ENCODE measurements at regions not wholly inside any gene's neighbourhood (a gene's known extent, or its start where the extent isn't known, plus 50 kb on each side); places are given as distances from the start of the nearest gene placed in this dataset.

DNA sequence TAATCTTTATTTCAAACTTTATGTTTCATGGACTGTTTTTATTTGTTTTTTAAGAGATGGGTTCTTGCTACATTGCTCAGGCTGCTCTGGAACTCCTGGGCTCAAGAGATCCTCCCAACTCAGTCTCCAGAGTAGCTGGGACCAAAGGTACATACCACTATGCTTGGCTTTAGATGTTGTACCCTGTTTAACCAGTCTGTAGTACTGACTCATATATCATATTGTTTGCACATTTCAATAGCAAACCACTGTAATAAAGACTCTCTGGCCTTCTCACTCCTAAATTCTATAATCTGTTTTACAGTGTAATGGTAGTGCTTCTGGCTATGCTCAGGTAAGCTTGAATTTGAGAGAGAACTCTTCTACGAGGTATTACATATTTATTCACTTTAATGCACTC, 413.6 kb upstream of the PCDH15 start:
- Histone ChIP-seq H3K4me2 (ENCODE audit: insufficient read depth in 1 of 2, low read depth in 2 of 2, low read length in 2 of 2) (no peak overlapping the region), H2AFZ (ENCODE audit: low read length) (no peak overlapping the region), H4K5ac (ENCODE audit: insufficient read length, low read depth, low read length) (no peak overlapping the region), H4K91ac (replicated peaks; ENCODE audit: insufficient read length, low read length) (no peak overlapping the region), H3K4me1 (replicated peaks in 1 of 4; ENCODE audit: control insufficient read depth in 3 of 4, insufficient read depth in 4 of 4, low read length in 3 of 4) (no peaks in the 10 kb centered on the region), H3K79me1 (ENCODE audit: low read depth, low read length) (no peaks in the 10 kb centered on the region), H2BK12ac (ENCODE audit: low read depth, low read length) (no peak overlapping the region), H3K27ac (ENCODE audit: low read depth, low read length) (no peak overlapping the region), H4K8ac (ENCODE audit: extremely low read depth, insufficient read depth, low read length) (no peak overlapping the region), H2BK15ac (ENCODE audit: low read length) (no peak overlapping the region), H3K14ac (ENCODE audit: insufficient read length) (no peak overlapping the region), H3K4ac (replicated peaks; ENCODE audit: insufficient read length, low read depth, low read length) (no peak overlapping the region), H3K23me2 (ENCODE audit: low read depth, low read length) (no peaks in the 10 kb centered on the region), H2BK20ac (ENCODE audit: low read length) (no peak overlapping the region), H2AK5ac (ENCODE audit: low read depth, low read length) (no peak overlapping the region), H3K4me3 (ENCODE audit: extremely low read depth in 1 of 4, insufficient read depth in 2 of 4, low read depth in 3 of 4, low read length in 4 of 4) (no peak overlapping the region), H3K79me2 (ENCODE audit: control insufficient read depth in 1 of 2, insufficient read depth in 2 of 2, low read length in 2 of 2) (no peaks in the 10 kb centered on the region), H3K36me3 (ENCODE audit: control insufficient read depth in 2 of 4, insufficient read depth in 4 of 4, low read length in 3 of 4) (no peaks in the 10 kb centered on the region), H3K23ac (ENCODE audit: insufficient read length) (no peak overlapping the region), H4K20me1 (replicated peaks in 1 of 2; ENCODE audit: control insufficient read depth in 1 of 2, insufficient read depth in 2 of 2, low read length in 2 of 2) (no peaks in the 10 kb centered on the region), H3K27me3 (replicated peaks in 1 of 4; ENCODE audit: control insufficient read depth in 3 of 4, extremely low read depth in 1 of 4, insufficient read depth in 3 of 4, low read length in 3 of 4) (no peaks in the 10 kb centered on the region), H3K9me3 (ENCODE audit: insufficient read depth in 2 of 2, low read depth in 1 of 2, low read length in 1 of 2) (no peaks in the 10 kb centered on the region), H3K56ac (replicated peaks; ENCODE audit: insufficient read length, low read depth, low read length) (no peak overlapping the region), H2BK120ac (replicated peaks; ENCODE audit: low read depth, low read length) (no peak overlapping the region), H3K9ac (replicated peaks in 1 of 4; ENCODE audit: extremely low read depth in 1 of 4, low read depth in 3 of 4, low read length in 3 of 4) (no peak overlapping the region), H3K18ac (ENCODE audit: extremely low read depth, low read length) (no peak overlapping the region), H2BK5ac (ENCODE audit: low read depth, low read length) (no peak overlapping the region)
- DNase-seq (ENCODE audit: low read depth in 1 of 2, low spot score in 2 of 2) (no peak), FAIRE-seq (no peak)
- ChIA-PET POLR2A (ENCODE audit: partially characterized antibody) (no interaction called here), CTCF (ENCODE audit: partially characterized antibody) (no interaction called here)
- no peak for TF ChIP-seq PHF8 (conservative IDR thresholded peaks at IDR 0.05; ENCODE audit: low read depth, low read length)
- TF ChIP-seq, protein P1, sequence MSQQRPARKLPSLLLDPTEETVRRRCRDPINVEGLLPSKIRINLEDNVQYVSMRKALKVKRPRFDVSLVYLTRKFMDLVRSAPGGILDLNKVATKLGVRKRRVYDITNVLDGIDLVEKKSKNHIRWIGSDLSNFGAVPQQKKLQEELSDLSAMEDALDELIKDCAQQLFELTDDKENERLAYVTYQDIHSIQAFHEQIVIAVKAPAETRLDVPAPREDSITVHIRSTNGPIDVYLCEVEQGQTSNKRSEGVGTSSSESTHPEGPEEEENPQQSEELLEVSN (IDR thresholded peaks at IDR 0.05): no peak
- TF ChIP-seq EP300 (IDR thresholded peaks at IDR 0.05; ENCODE audit: borderline replicate concordance in 1 of 2, low read depth in 2 of 2, low read length in 2 of 2): no peak
- TF ChIP-seq BACH1 (IDR thresholded peaks at IDR 0.05; ENCODE audit: low read length): no peak
- TF ChIP-seq TEAD4 (IDR thresholded peaks at IDR 0.05; ENCODE audit: low read depth, low read length): no peak
- TF ChIP-seq YY1 (IDR thresholded peaks at IDR 0.05; ENCODE audit: low read depth, low read length): no peak
- TF ChIP-seq HDAC2 (IDR thresholded peaks at IDR 0.05; ENCODE audit: borderline replicate concordance in 1 of 2, low read depth in 2 of 2, low read length in 2 of 2): no peak
- no peak for TF ChIP-seq TAF1 (IDR thresholded peaks at IDR 0.05; ENCODE audit: low read depth, low read length)
- no peak for TF ChIP-seq KDM5A (IDR thresholded peaks at IDR 0.05; ENCODE audit: low read length)
- TF ChIP-seq TAF7 (optimal IDR thresholded peaks at IDR 0.05; ENCODE audit: borderline replicate concordance, low read depth, low read length): no peak
- TF ChIP-seq ZNF274 (IDR thresholded peaks at IDR 0.05; ENCODE audit: borderline replicate concordance, extremely low read depth, low read length): no peak
- no peak for TF ChIP-seq SIX5 (IDR thresholded peaks at IDR 0.05; ENCODE audit: low read depth, low read length)
- no peak for TF ChIP-seq RFX5 (IDR thresholded peaks at IDR 0.05; ENCODE audit: borderline replicate concordance, low read depth, low read length)
- WGBS, 2 experiments (ENCODE audit: extremely low coverage in 1 of 2, insufficient coverage in 1 of 2, insufficient read length in 1 of 2, insufficient replicate concordance in 2 of 2, low coverage in 1 of 2, low lambda C conversion rate in 2 of 2, missing lambda C conversion rate in 1 of 2): 85% methylated on average over 1 of the region's 1 CpG; no CpG with 5 or more reads in 1 of the 2 experiments

Data from H1 (cell line).